Mesodermal cell (in vitro differentiated cells): ENCODE measurements at regions not wholly inside any gene's neighbourhood (a gene's known extent, or its start where the extent isn't known, plus 50 kb on each side); places are given as distances from the start of the nearest gene placed in this dataset.

Experiments used
- H3K27ac ChIP-seq: 2 replicates; pipeline ENCODE4 v1.7.0; 2013; ENCODE audit warnings: mild to moderate bottlenecking, low read depth, low read length, moderate library complexity; ENCODE audit not compliant: severe bottlenecking
- H3K36me3 ChIP-seq: 2 replicates; pipeline ENCODE4 v1.7.1; 2013; ENCODE audit warnings: mild to moderate bottlenecking, low read length, moderate library complexity; ENCODE audit not compliant: control insufficient read depth, insufficient read depth
- H3K4me1 ChIP-seq: one replicate; pipeline ENCODE4 v1.7.1; 2013; ENCODE audit warnings: mild to moderate bottlenecking, low read length; ENCODE audit not compliant: insufficient read depth, control insufficient read depth, poor library complexity, severe bottlenecking
- H3K4me3 ChIP-seq: 2 replicates; pipeline ENCODE4 v1.7.0; 2013; ENCODE audit warnings: low read length, control low read depth, mild to moderate bottlenecking; ENCODE audit not compliant: insufficient read depth, poor library complexity, severe bottlenecking; ENCODE audit errors: extremely low read depth
- H3K9me3 ChIP-seq: 2 replicates; pipeline ENCODE4 v1.7.1; 2013; ENCODE audit warnings: mild to moderate bottlenecking, low read length, moderate library complexity; ENCODE audit not compliant: control insufficient read depth
- WGBS, 2 experiments: methylation state at CpG; one replicate each; pipeline ENCODE4 v1.1.5; 2013; ENCODE audit warnings: missing lambda C conversion rate in 2 of 2; ENCODE audit not compliant: insufficient coverage in 2 of 2; 5-methylcytosine and 5-hydroxymethylcytosine counted together

GRCh38 chr2:144931480-144931879 lies 411.6 kb upstream of the ZEB2 start:
- H3K27ac ChIP-seq, result no peak overlapping the region
- H3K4me3 ChIP-seq, result no peak overlapping the region
- no peaks in the 10 kb centered on the region for H3K9me3 ChIP-seq
- H3K36me3 ChIP-seq, result no peaks in the 10 kb centered on the region
- 100% methylated on average over 1 of the region's 1 CpG; no CpG with 5 or more reads in 1 of the 2 experiments for WGBS, 2 experiments
- peaks cover under 1% of the 10 kb centered on the region for H3K4me1 ChIP-seq

- Histone ChIP-seq H3K27ac (no peak overlapping the region), H3K9me3 (no peaks in the 10 kb centered on the region)
- no CpG with 5 or more reads among the region's 1 CpG for WGBS, 2 experiments
These were observed 407.5 kb upstream of the ZEB2 start for GRCh38 chr2:144927429-144927828.

GRCh38 chr2:144925886-144926285 lies 406.0 kb upstream of the ZEB2 start:
- no peak overlapping the region for H3K4me3 ChIP-seq
- H3K36me3 ChIP-seq, result no peaks in the 10 kb centered on the region
- 72 to 93% methylated on average over 1 to 4 of the region's 4 CpGs for WGBS, 2 experiments
- H3K9me3 ChIP-seq, result no peaks in the 10 kb centered on the region
- H3K27ac ChIP-seq, result no peak overlapping the region
- H3K4me1 ChIP-seq, result no peaks in the 10 kb centered on the region

More at GRCh38 chr2:144927429-144927828, 407.5 kb upstream of the ZEB2 start:
- H3K4me3 ChIP-seq, result no peak overlapping the region
- H3K4me1 ChIP-seq, result no peaks in the 10 kb centered on the region
- no peaks in the 10 kb centered on the region for H3K36me3 ChIP-seq

- Histone ChIP-seq H3K9me3 (no peaks in the 10 kb centered on the region), H3K4me3 (no peak overlapping the region), H3K27ac (no peak overlapping the region), H3K4me1 (no peaks in the 10 kb centered on the region), H3K36me3 (no peaks in the 10 kb centered on the region)
These were observed 404.9 kb upstream of the ZEB2 start for GRCh38 chr2:144924827-144925226.

- Histone ChIP-seq H3K27ac (no peak overlapping the region), H3K9me3 (no peaks in the 10 kb centered on the region), H3K4me3 (no peak overlapping the region), H3K36me3 (no peaks in the 10 kb centered on the region), H3K4me1 (no peaks in the 10 kb centered on the region)
- 100% methylated on average over 1 of the region's 2 CpGs for WGBS, 2 experiments
These were observed 402.6 kb upstream of the ZEB2 start for GRCh38 chr2:144922519-144922918.

GRCh38 chr2:144920755-144921530 lies 401.0 kb upstream of the ZEB2 start:
- Histone ChIP-seq H3K9me3 (no peaks in the 10 kb centered on the region), H3K36me3 (no peaks in the 10 kb centered on the region), H3K27ac (no peak overlapping the region), H3K4me3 (no peak overlapping the region), H3K4me1 (no peaks in the 10 kb centered on the region)
- 100% methylated on average over 1 to 2 of the region's 3 CpGs for WGBS, 2 experiments

GRCh38 chr2:144914622-144915318 lies 394.9 kb upstream of the ZEB2 start:
- Histone ChIP-seq H3K4me3 (no peak overlapping the region), H3K36me3 (no peaks in the 10 kb centered on the region), H3K4me1 (no peaks in the 10 kb centered on the region), H3K9me3 (no peaks in the 10 kb centered on the region), H3K27ac (no peak overlapping the region)
- no CpG with 5 or more reads among the region's 2 CpGs for WGBS, 2 experiments

- Histone ChIP-seq H3K27ac (no peak overlapping the region), H3K9me3 (no peaks in the 10 kb centered on the region), H3K36me3 (no peaks in the 10 kb centered on the region), H3K4me3 (no peak overlapping the region), H3K4me1 (no peaks in the 10 kb centered on the region)
- WGBS, 2 experiments, result 100% methylated on average over 1 of the region's 1 CpG; no CpG with 5 or more reads in 1 of the 2 experiments
These were observed 394.2 kb upstream of the ZEB2 start for GRCh38 chr2:144914113-144914512.

- 100% methylated on average over 1 of the region's 2 CpGs; no CpG with 5 or more reads in 1 of the 2 experiments for WGBS, 2 experiments
- H3K36me3 ChIP-seq, result no peaks in the 10 kb centered on the region
These were observed 392.3 kb upstream of the ZEB2 start for GRCh38 chr2:144912206-144912605.

GRCh38 chr2:144905956-144906355 lies 386.0 kb upstream of the ZEB2 start:
- H3K4me1 ChIP-seq, result no peaks in the 10 kb centered on the region
- H3K9me3 ChIP-seq, result no peaks in the 10 kb centered on the region
- no peaks in the 10 kb centered on the region for H3K36me3 ChIP-seq
- WGBS, 2 experiments, result 91 to 95% methylated on average over 2 of the region's 2 CpGs
- no peak overlapping the region for H3K4me3 ChIP-seq
- no peak overlapping the region for H3K27ac ChIP-seq

More at GRCh38 chr2:144912206-144912605, 392.3 kb upstream of the ZEB2 start:
- Histone ChIP-seq H3K4me3 (no peak overlapping the region), H3K9me3 (no peaks in the 10 kb centered on the region), H3K4me1 (no peaks in the 10 kb centered on the region), H3K27ac (no peak overlapping the region)

GRCh38 chr2:144904612-144905011 lies 384.7 kb upstream of the ZEB2 start:
- Histone ChIP-seq H3K4me3 (no peak overlapping the region), H3K9me3 (no peaks in the 10 kb centered on the region), H3K27ac (no peak overlapping the region), H3K36me3 (no peaks in the 10 kb centered on the region), H3K4me1 (no peaks in the 10 kb centered on the region)
- 94 to 100% methylated on average over 1 of the region's 3 CpGs for WGBS, 2 experiments
